HG03571 (cell line): ENCODE measurements at regions not wholly inside any gene's neighbourhood (a gene's known extent, or its start where the extent isn't known, plus 50 kb on each side); places are given as distances from the start of the nearest gene placed in this dataset.

Experiments used
- ATAC-seq: cut with Tn5 transposase; IDR thresholded peaks from one replicate; pipeline ENCODE4 v1.9.1; 2021; ENCODE audit not compliant: unreplicated experiment

GRCh38 chr16:87231295-87231694 is 85.9 kb downstream of the C16orf95 start:
- no peak for ATAC-seq

- no peak for ATAC-seq
Observed at GRCh38 chr16:87231911-87232310, 85.3 kb downstream of the C16orf95 start.

- ATAC-seq, result no peak
Observed at GRCh38 chr16:87233928-87234327, 83.3 kb downstream of the C16orf95 start.

GRCh38 chr16:87234601-87235000 is 82.6 kb downstream of the C16orf95 start:
- ATAC-seq, result no peak

GRCh38 chr16:87235810-87236515 is 81.2 kb downstream of the C16orf95 start:
- no peak for ATAC-seq

GRCh38 chr16:87236516-87237115 is 80.6 kb downstream of the C16orf95 start:
- no peak for ATAC-seq

- no peak for ATAC-seq
Observed at GRCh38 chr16:87238361-87238715, 78.9 kb downstream of the C16orf95 start.

GRCh38 chr16:87239545-87239944 is 77.6 kb downstream of the C16orf95 start:
- no peak for ATAC-seq

GRCh38 chr16:87240211-87241136 is 76.7 kb downstream of the C16orf95 start:
- ATAC-seq, result no peak

- ATAC-seq, result no peak
Observed at GRCh38 chr16:87241137-87241771, 75.9 kb downstream of the C16orf95 start.

- no peak for ATAC-seq
Observed at GRCh38 chr16:87243478-87243877, 73.7 kb downstream of the C16orf95 start.

- no peak for ATAC-seq
Observed at GRCh38 chr16:87244636-87245197, 72.5 kb downstream of the C16orf95 start.

- no peak for ATAC-seq
Observed at GRCh38 chr16:87245511-87245910, 71.7 kb downstream of the C16orf95 start.

- ATAC-seq, result no peak
Observed at GRCh38 chr16:87246269-87247065, 70.7 kb downstream of the C16orf95 start.

- ATAC-seq, result no peak
Observed at GRCh38 chr16:87248714-87249113, 68.5 kb downstream of the C16orf95 start.

GRCh38 chr16:87249425-87249824 is 67.8 kb downstream of the C16orf95 start:
- no peak for ATAC-seq

GRCh38 chr16:87250431-87250960 is 66.7 kb downstream of the C16orf95 start:
- no peak for ATAC-seq

- ATAC-seq, result no peak
Observed at GRCh38 chr16:87252269-87252970, 64.8 kb downstream of the C16orf95 start.
